Ishikawa (cell line): ENCODE measurements at regions not wholly inside any gene's neighbourhood (a gene's known extent, or its start where the extent isn't known, plus 50 kb on each side); places are given as distances from the start of the nearest gene placed in this dataset.

Source experiments
- CEBPB ChIP-seq: IDR thresholded peaks from 2 replicates; pipeline ENCODE4 v1.6.1; 2012
- CREB1 ChIP-seq: IDR thresholded peaks from 2 replicates; pipeline ENCODE4 v1.6.1; 2012; ENCODE audit warnings: low read depth
- EGR1 ChIP-seq: IDR thresholded peaks from 2 replicates; pipeline ENCODE4 v1.6.1; 2012
- EP300 ChIP-seq: IDR thresholded peaks from 2 replicates; pipeline ENCODE4 v1.6.1; 2012; ENCODE audit warnings: borderline replicate concordance
- FOXM1 ChIP-seq: IDR thresholded peaks from 2 replicates; pipeline ENCODE4 v1.6.1; 2012; ENCODE audit warnings: low read depth, borderline replicate concordance
- NFIC ChIP-seq: IDR thresholded peaks from 2 replicates; pipeline ENCODE4 v1.6.1; 2012
- RAD21 ChIP-seq: IDR thresholded peaks from 2 replicates; pipeline ENCODE4 v1.6.1; 2012; ENCODE audit warnings: low read depth
- TAF1 ChIP-seq: IDR thresholded peaks from 2 replicates; pipeline ENCODE4 v1.6.1; 2012; ENCODE audit warnings: low read depth, mild to moderate bottlenecking
- TCF12 ChIP-seq: IDR thresholded peaks from 2 replicates; pipeline ENCODE4 v1.6.1; 2012; ENCODE audit warnings: low read depth
- TEAD4 ChIP-seq: IDR thresholded peaks from 2 replicates; pipeline ENCODE4 v1.6.1; 2012
- USF1 ChIP-seq: IDR thresholded peaks from 2 replicates; pipeline ENCODE4 v1.6.1; 2012
- YY1 ChIP-seq: IDR thresholded peaks from 2 replicates; pipeline ENCODE4 v1.6.1; 2012; ENCODE audit warnings: low read depth
- ZBTB7A ChIP-seq: IDR thresholded peaks from 2 replicates; pipeline ENCODE4 v1.6.1; 2012; ENCODE audit warnings: low read depth
- TF ChIP-seq, protein P1 (sequence below): IDR thresholded peaks from 2 replicates; pipeline ENCODE4 v1.6.1; 2012
- TF ChIP-seq, protein P2 (sequence below): IDR thresholded peaks from 2 replicates; pipeline ENCODE4 v1.6.1; 2012; ENCODE audit warnings: low read depth, mild to moderate bottlenecking

- TF ChIP-seq EGR1 (no peak), CEBPB (no peak), ZBTB7A (no peak), USF1 (no peak), TEAD4 (no peak), EP300 (no peak), YY1 (no peak), FOXM1 (no peak)
- TF ChIP-seq, protein P1, sequence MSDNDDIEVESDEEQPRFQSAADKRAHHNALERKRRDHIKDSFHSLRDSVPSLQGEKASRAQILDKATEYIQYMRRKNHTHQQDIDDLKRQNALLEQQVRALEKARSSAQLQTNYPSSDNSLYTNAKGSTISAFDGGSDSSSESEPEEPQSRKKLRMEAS: no peak
- TF ChIP-seq, protein P2, sequence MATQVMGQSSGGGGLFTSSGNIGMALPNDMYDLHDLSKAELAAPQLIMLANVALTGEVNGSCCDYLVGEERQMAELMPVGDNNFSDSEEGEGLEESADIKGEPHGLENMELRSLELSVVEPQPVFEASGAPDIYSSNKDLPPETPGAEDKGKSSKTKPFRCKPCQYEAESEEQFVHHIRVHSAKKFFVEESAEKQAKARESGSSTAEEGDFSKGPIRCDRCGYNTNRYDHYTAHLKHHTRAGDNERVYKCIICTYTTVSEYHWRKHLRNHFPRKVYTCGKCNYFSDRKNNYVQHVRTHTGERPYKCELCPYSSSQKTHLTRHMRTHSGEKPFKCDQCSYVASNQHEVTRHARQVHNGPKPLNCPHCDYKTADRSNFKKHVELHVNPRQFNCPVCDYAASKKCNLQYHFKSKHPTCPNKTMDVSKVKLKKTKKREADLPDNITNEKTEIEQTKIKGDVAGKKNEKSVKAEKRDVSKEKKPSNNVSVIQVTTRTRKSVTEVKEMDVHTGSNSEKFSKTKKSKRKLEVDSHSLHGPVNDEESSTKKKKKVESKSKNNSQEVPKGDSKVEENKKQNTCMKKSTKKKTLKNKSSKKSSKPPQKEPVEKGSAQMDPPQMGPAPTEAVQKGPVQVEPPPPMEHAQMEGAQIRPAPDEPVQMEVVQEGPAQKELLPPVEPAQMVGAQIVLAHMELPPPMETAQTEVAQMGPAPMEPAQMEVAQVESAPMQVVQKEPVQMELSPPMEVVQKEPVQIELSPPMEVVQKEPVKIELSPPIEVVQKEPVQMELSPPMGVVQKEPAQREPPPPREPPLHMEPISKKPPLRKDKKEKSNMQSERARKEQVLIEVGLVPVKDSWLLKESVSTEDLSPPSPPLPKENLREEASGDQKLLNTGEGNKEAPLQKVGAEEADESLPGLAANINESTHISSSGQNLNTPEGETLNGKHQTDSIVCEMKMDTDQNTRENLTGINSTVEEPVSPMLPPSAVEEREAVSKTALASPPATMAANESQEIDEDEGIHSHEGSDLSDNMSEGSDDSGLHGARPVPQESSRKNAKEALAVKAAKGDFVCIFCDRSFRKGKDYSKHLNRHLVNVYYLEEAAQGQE: no peak
Measured at GRCh38 chr5:40240111-40240510, 439.6 kb upstream of the PTGER4 start.

DNA sequence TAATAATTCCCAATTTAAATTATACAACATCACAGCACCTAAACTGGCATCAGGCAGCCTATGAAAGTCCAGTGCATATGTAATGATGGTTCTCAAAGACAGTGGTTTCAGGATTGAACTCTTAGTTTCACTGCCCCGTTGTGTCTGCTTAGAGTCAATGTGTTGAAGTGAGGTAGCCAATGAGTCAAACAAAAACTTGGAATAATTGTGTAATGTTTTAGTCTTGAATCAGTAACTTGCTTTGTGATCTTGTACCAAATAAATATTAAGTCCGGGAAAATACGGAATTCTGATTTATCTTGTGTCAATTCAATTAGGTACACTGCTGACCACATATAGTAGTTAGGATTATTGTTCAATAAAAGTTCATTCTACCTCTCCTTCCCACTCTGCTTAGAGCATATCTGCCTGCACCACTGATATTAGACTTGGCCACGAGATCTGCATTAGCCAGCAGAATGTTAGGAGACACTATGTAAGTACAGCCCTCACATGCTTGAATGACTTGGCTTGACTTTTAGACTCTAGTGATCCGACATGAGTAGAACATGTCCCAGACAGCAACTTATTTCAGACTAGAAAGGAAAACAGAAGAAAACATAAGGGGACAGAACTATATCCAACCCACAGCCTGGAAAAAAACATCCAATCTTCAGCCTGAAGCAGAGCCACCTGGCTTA is 441.5 kb upstream of the PTGER4 start:
- TF ChIP-seq CREB1 (no peak), TAF1 (no peak), YY1 (no peak), ZBTB7A (no peak), RAD21 (no peak)
- TF ChIP-seq, protein P2: no peak

DNA sequence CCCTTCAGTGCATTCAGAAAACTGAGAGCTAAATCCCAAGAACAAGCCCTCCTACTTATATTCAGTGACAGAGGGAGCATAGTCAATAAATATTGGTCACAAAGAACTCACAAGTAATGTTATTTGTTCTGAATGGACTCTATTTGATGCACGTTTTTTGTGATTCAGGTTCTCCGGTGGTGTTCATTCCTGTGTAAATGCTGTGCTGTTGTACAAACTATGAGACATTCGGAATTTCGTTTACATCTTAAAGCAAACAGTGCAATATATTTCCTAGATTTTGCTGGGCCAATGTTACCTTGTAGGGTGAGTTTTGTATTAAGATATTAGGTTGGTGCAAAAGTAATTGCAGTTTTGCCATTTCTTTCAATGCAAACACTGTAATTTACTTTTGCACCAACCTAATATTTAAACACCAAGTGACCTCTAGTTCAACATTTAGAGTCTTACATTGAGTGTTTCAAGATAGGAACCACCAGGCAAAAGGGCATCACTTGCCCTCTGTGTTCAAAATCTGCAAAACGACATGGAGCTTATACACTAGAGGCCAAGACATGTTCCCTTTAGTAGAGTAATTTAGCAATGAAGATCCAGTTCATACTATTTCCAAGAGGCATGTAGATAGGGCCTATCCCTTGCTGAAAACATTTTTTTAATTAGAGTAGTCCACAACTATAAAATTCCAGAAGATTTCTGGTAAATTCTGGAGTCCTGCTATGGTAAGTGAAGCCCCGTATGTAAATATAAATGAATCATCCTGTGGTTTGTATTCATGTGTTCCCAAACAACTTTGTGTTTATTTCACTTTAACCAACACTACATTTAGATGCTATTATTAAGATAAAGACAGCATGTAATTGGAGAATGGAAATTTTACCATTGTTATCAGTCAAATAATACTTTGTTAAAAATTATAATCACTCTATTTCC is 444.0 kb upstream of the PTGER4 start:
- TF ChIP-seq TAF1 (no peak), ZBTB7A (no peak), NFIC (no peak), YY1 (no peak), EGR1 (no peak), CREB1 (no peak), USF1 (no peak), RAD21 (no peak), EP300 (no peak), TEAD4 (no peak), TCF12 (no peak), CEBPB (no peak), FOXM1 (no peak)
- TF ChIP-seq, protein P1: no peak
- TF ChIP-seq, protein P2: no peak

DNA sequence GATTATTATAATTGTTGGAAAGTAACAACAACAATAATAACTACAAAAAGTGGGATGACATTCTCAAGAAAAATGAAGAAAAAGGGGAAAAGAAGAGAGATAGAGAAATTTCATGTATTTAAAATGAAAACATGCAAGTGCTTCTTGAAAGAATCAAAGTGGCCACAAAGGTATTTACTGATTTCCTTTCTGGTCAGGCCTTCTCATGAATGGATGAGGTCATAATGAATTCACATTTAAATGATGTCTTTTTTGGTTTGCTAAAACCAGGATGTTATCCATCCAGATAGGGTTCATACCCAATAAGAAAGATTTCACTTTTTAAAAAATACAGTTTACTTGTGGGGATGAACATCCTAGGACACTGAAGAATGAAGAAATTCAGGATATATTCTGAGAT is 446.4 kb upstream of the PTGER4 start:
- TF ChIP-seq NFIC (no peak), YY1 (no peak), CREB1 (no peak), RAD21 (no peak), ZBTB7A (no peak), TCF12 (no peak), EGR1 (no peak), FOXM1 (no peak)
- TF ChIP-seq, protein P1: no peak
